ENCODE measurements at regions not wholly inside any gene's neighbourhood (a gene's known extent, or its start where the extent isn't known, plus 50 kb on each side); places are given as distances from the start of the nearest gene placed in this dataset.

- Histone ChIP-seq H3K27ac (ENCODE audit: extremely low read depth, low read depth, low read length) (no peak overlapping the region), H3K4me3 (ENCODE audit: low read depth, low read length) (no peak overlapping the region), H3K4me1 (ENCODE audit: control insufficient read depth, insufficient read depth, low read length) (no peaks in the 10 kb centered on the region), H3K36me3 (ENCODE audit: control insufficient read depth in 2 of 2, insufficient read depth in 1 of 2, low read length in 2 of 2) (no peaks in the 10 kb centered on the region), H3K9me3 (ENCODE audit: control insufficient read depth, insufficient read depth, low read depth, low read length) (no peaks in the 10 kb centered on the region)
- POLR2A ChIA-PET, result no interaction called here
- TF ChIP-seq, protein P1, sequence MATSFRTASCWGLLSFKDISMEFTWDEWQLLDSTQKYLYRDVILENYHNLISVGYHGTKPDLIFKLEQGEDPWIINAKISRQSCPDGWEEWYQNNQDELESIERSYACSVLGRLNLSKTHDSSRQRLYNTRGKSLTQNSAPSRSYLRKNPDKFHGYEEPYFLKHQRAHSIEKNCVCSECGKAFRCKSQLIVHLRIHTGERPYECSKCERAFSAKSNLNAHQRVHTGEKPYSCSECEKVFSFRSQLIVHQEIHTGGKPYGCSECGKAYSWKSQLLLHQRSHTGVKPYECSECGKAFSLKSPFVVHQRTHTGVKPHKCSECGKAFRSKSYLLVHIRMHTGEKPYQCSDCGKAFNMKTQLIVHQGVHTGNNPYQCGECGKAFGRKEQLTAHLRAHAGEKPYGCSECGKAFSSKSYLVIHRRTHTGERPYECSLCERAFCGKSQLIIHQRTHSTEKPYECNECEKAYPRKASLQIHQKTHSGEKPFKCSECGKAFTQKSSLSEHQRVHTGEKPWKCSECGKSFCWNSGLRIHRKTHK (tag by site-specific recombination; IDR thresholded peaks at IDR 0.05), result no peak
- TF ChIP-seq ZSCAN30 (tag by site-specific recombination; IDR thresholded peaks at IDR 0.05) (no peak), ZNF37A (tag by site-specific recombination; IDR thresholded peaks at IDR 0.05) (no peak), ZNF658 (tag by site-specific recombination; IDR thresholded peaks at IDR 0.05) (no peak), ZNF785 (tag by site-specific recombination; IDR thresholded peaks at IDR 0.05) (no peak), ZNF830 (tag by site-specific recombination; IDR thresholded peaks at IDR 0.05; ENCODE audit: low read depth) (no peak), ZNF549 (tag by site-specific recombination; IDR thresholded peaks at IDR 0.05) (no peak), ZFP37 (tag by site-specific recombination; IDR thresholded peaks at IDR 0.05) (no peak), ZNF529 (tag by site-specific recombination; IDR thresholded peaks at IDR 0.05; ENCODE audit: insufficient replicate concordance) (no peak), ZNF426 (tag by site-specific recombination; IDR thresholded peaks at IDR 0.05) (no peak), ZNF112 (tag by site-specific recombination; IDR thresholded peaks at IDR 0.05) (no peak), ZNF302 (tag by site-specific recombination; IDR thresholded peaks at IDR 0.05; ENCODE audit: low read depth) (no peak), ZNF514 (tag by site-specific recombination; IDR thresholded peaks at IDR 0.05) (no peak), ZSCAN16 (tag by site-specific recombination; IDR thresholded peaks at IDR 0.05) (no peak)
- TF ChIP-seq, protein P2, sequence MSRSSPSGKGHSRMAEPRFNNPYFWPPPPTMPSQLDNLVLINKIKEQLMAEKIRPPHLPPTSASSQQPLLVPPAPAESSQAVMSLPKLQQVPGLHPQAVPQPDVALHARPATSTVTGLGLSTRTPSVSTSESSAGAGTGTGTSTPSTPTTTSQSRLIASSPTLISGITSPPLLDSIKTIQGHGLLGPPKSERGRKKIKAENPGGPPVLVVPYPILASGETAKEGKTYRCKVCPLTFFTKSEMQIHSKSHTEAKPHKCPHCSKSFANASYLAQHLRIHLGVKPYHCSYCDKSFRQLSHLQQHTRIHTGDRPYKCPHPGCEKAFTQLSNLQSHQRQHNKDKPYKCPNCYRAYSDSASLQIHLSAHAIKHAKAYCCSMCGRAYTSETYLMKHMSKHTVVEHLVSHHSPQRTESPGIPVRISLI (tag by site-specific recombination; IDR thresholded peaks at IDR 0.05), result no peak
- TF ChIP-seq, protein P3, sequence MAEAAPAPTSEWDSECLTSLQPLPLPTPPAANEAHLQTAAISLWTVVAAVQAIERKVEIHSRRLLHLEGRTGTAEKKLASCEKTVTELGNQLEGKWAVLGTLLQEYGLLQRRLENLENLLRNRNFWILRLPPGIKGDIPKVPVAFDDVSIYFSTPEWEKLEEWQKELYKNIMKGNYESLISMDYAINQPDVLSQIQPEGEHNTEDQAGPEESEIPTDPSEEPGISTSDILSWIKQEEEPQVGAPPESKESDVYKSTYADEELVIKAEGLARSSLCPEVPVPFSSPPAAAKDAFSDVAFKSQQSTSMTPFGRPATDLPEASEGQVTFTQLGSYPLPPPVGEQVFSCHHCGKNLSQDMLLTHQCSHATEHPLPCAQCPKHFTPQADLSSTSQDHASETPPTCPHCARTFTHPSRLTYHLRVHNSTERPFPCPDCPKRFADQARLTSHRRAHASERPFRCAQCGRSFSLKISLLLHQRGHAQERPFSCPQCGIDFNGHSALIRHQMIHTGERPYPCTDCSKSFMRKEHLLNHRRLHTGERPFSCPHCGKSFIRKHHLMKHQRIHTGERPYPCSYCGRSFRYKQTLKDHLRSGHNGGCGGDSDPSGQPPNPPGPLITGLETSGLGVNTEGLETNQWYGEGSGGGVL (tag by site-specific recombination; IDR thresholded peaks at IDR 0.05), result no peak
- CTCF ChIA-PET, result no interaction called here
Measured at GRCh38 chr4:57777876-57778275, 667.7 kb upstream of the IGFBP7 start.

DNA sequence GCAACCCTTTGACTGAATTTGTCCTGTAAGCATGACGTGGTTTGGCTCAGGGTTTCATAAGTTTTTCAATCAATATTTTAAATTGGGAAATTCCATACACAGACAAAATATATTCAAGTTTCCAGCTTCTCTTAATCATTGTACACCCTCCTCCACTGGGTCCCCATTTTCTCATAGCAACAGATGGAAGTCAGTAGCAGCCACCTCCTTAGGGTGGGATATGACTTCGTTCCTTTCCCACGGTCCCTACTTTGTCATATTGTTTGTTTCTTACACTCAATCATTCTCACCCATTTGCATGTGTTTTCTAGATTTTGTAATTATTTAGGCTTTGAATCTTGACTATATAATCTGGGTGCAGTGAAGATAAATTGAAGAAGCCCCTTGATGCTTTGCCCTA lies 664.5 kb upstream of the IGFBP7 start:
- H3K4me1 ChIP-seq (ENCODE audit: control insufficient read depth, insufficient read depth, low read length), result no peaks in the 10 kb centered on the region
- no peak overlapping the region for H3K27ac ChIP-seq (ENCODE audit: extremely low read depth, low read depth, low read length)
- H3K9me3 ChIP-seq (ENCODE audit: control insufficient read depth, insufficient read depth, low read depth, low read length), result no peaks in the 10 kb centered on the region
- no peak overlapping the region for H3K4me3 ChIP-seq (ENCODE audit: low read depth, low read length)
- H3K36me3 ChIP-seq (ENCODE audit: control insufficient read depth in 2 of 2, insufficient read depth in 1 of 2, low read length in 2 of 2), result no peaks in the 10 kb centered on the region
- CTCF ChIA-PET, result no interaction called here
- TF ChIP-seq GLIS2 (tag by site-specific recombination; IDR thresholded peaks at IDR 0.05) (no peak), ZNF830 (tag by site-specific recombination; IDR thresholded peaks at IDR 0.05; ENCODE audit: low read depth) (no peak), ZNF837 (tag by site-specific recombination; IDR thresholded peaks at IDR 0.05) (no peak), SP2 (tag by site-specific recombination; IDR thresholded peaks at IDR 0.05) (no peak), YY1 (tag by site-specific recombination; IDR thresholded peaks at IDR 0.05) (no peak), ZFP3 (tag by site-specific recombination; IDR thresholded peaks at IDR 0.05; ENCODE audit: low read depth) (no peak), SCRT1 (tag by site-specific recombination; IDR thresholded peaks at IDR 0.05; ENCODE audit: borderline replicate concordance) (no peak), ZNF366 (tag by site-specific recombination; conservative IDR thresholded peaks at IDR 0.05) (no peak), ZNF169 (tag by site-specific recombination; IDR thresholded peaks at IDR 0.05) (no peak), GLI4 (tag by site-specific recombination; IDR thresholded peaks at IDR 0.05) (no peak), ZBTB6 (tag by site-specific recombination; IDR thresholded peaks at IDR 0.05) (no peak), ZNF114 (tag by site-specific recombination; IDR thresholded peaks at IDR 0.05) (no peak)
- POLR2A ChIA-PET, result no interaction called here
